Neuronal stem cell (in vitro differentiated cells): ENCODE measurements at regions not wholly inside any gene's neighbourhood (a gene's known extent, or its start where the extent isn't known, plus 50 kb on each side); places are given as distances from the start of the nearest gene placed in this dataset.

Source experiments
- DNase-seq: peaks from one replicate; pipeline ENCODE4 v3.0.0-alpha.2; 2013; ENCODE audit warnings: low spot score
- H2AFZ ChIP-seq: one replicate; pipeline ENCODE4 v1.6.1; 2013; ENCODE audit warnings: mild to moderate bottlenecking, low read length, inconsistent platforms
- H2AK5ac ChIP-seq: 2 replicates; pipeline ENCODE4 v1.6.1; 2013; ENCODE audit warnings: low read depth, mild to moderate bottlenecking, inconsistent platforms, low read length, moderate library complexity, mixed read lengths
- H2BK120ac ChIP-seq: 2 replicates; pipeline ENCODE4 v1.6.1; 2013; ENCODE audit warnings: low read depth, mild to moderate bottlenecking, inconsistent platforms, low read length, moderate library complexity, mixed read lengths
- H2BK12ac ChIP-seq: one replicate; pipeline ENCODE4 v1.6.1; 2013; ENCODE audit warnings: low read length, inconsistent platforms
- H2BK15ac ChIP-seq: 2 replicates; pipeline ENCODE4 v1.6.1; 2013; ENCODE audit warnings: mild to moderate bottlenecking, low read length, inconsistent platforms, mixed read lengths
- H2BK5ac ChIP-seq: one replicate; pipeline ENCODE4 v1.6.1; 2013; ENCODE audit warnings: inconsistent platforms, mild to moderate bottlenecking, low read length, moderate library complexity
- H3K14ac ChIP-seq: one replicate; pipeline ENCODE4 v1.6.1; 2013; ENCODE audit warnings: low read length, inconsistent platforms
- H3K18ac ChIP-seq: 2 replicates; pipeline ENCODE4 v1.6.1; 2013; ENCODE audit warnings: low read length, inconsistent platforms
- H3K23ac ChIP-seq: 2 replicates; pipeline ENCODE4 v1.6.1; 2013; ENCODE audit warnings: low read depth, mild to moderate bottlenecking, mixed read lengths, low read length, inconsistent platforms; ENCODE audit not compliant: poor library complexity
- H3K27ac ChIP-seq: replicated peaks from 3 replicates; pipeline ENCODE4 v1.5.1; 2013; ENCODE audit warnings: low read length, inconsistent platforms
- H3K27me3 ChIP-seq, 3 experiments: 2 replicates each; pipeline ENCODE4 v1.6.1; 2013; ENCODE audit warnings: low read length in 3 of 3, mild to moderate bottlenecking in 2 of 3, inconsistent platforms in 1 of 3, low read depth in 1 of 3, mixed read lengths in 1 of 3, moderate library complexity in 1 of 3; ENCODE audit not compliant: control insufficient read depth in 3 of 3, insufficient read depth in 3 of 3
- H3K36me3 ChIP-seq, 2 donors: replicated peaks in 1 of 2; 2 replicates each; pipeline ENCODE4 v1.6.1; 2013; ENCODE audit warnings: low read length in 2 of 2; ENCODE audit not compliant: control insufficient read depth in 2 of 2, insufficient read depth in 2 of 2
- H3K4ac ChIP-seq: 2 replicates; pipeline ENCODE4 v1.6.1; 2013; ENCODE audit warnings: inconsistent platforms, mild to moderate bottlenecking, low read length, moderate library complexity
- H3K4me1 ChIP-seq, 2 donors: 1 replicate in 1 of 2; 2 replicates in 1 of 2; pipeline ENCODE4 v1.6.1; 2013; ENCODE audit warnings: low read length in 2 of 2, low read depth in 1 of 2; ENCODE audit not compliant: control insufficient read depth in 2 of 2, insufficient read depth in 1 of 2
- H3K4me2 ChIP-seq: one replicate; pipeline ENCODE4 v1.6.1; 2013; ENCODE audit warnings: mild to moderate bottlenecking, low read length, inconsistent platforms; ENCODE audit not compliant: insufficient read depth, poor library complexity, severe bottlenecking
- H3K4me3 ChIP-seq, 2 donors: 2 replicates each; pipeline ENCODE4 v1.5.1; 2013; ENCODE audit warnings: low read length in 2 of 2, mild to moderate bottlenecking in 2 of 2, inconsistent platforms in 1 of 2, moderate library complexity in 1 of 2
- H3K79me1 ChIP-seq: one replicate; pipeline ENCODE4 v1.6.1; 2013; ENCODE audit warnings: low read depth, mild to moderate bottlenecking, inconsistent platforms, low read length, moderate library complexity
- H3K9ac ChIP-seq: one replicate; pipeline ENCODE4 v1.6.1; 2013; ENCODE audit warnings: mild to moderate bottlenecking, low read depth, low read length, inconsistent platforms; ENCODE audit not compliant: poor library complexity
- H3K9me3 ChIP-seq, 2 donors: replicated peaks in 1 of 2; 2 replicates each; pipeline versions ENCODE3 to v1.6.1; 2013; ENCODE audit warnings: low read length in 2 of 2, mild to moderate bottlenecking in 2 of 2, inconsistent platforms in 1 of 2, low read depth in 1 of 2, mixed read lengths in 1 of 2, moderate library complexity in 1 of 2; ENCODE audit not compliant: control insufficient read depth in 2 of 2, insufficient read depth in 1 of 2
- H4K8ac ChIP-seq: one replicate; pipeline ENCODE4 v1.6.1; 2013; ENCODE audit warnings: low read depth, mild to moderate bottlenecking, inconsistent platforms, low read length, moderate library complexity
- H4K91ac ChIP-seq: one replicate; pipeline ENCODE4 v1.6.1; 2013; ENCODE audit warnings: low read length, low read depth, mild to moderate bottlenecking, inconsistent platforms; ENCODE audit not compliant: poor library complexity
- WGBS, 2 donors: extraction: QIAGEN DNeasy Blood & Tissue Kit; methylation state at CpG; one replicate each; pipeline ENCODE4 v1.1.7; 2013; ENCODE audit warnings: missing lambda C conversion rate in 2 of 2, mixed read lengths in 1 of 2; ENCODE audit not compliant: insufficient read length in 2 of 2, insufficient replicate concordance in 1 of 2; ENCODE audit errors: extremely low coverage in 2 of 2; 5-methylcytosine and 5-hydroxymethylcytosine counted together

GRCh38 chr2:215611609-215612386 is 175.9 kb upstream of the FN1 start:
- H3K4me1 ChIP-seq, result peaks cover 2 to 3% of the 10 kb centered on the region in 2 donors
- no peak overlapping the region for H2BK5ac ChIP-seq
- no peaks in the 10 kb centered on the region for H3K27me3 ChIP-seq
- H3K9ac ChIP-seq, result no peak overlapping the region
- H2BK120ac ChIP-seq, result no peak overlapping the region
- no peak overlapping the region for H3K27ac ChIP-seq
- H2AK5ac ChIP-seq, result no peak overlapping the region
- H3K4me3 ChIP-seq, result no peak overlapping the region
- no CpG with 5 or more reads among the region's 7 CpGs for WGBS, 2 donors
- H3K18ac ChIP-seq, result no peak overlapping the region
- peaks cover 2 to 5% of the 10 kb centered on the region in 2 donors for H3K9me3 ChIP-seq
- no peak overlapping the region for H2BK12ac ChIP-seq
- H3K4me2 ChIP-seq, result no peak overlapping the region
- H4K8ac ChIP-seq, result no peak overlapping the region
- H2AFZ ChIP-seq, result no peak overlapping the region
- no peak overlapping the region for H4K91ac ChIP-seq
- no peaks in the 10 kb centered on the region for H3K79me1 ChIP-seq
- no peak overlapping the region for H3K4ac ChIP-seq
- H3K14ac ChIP-seq, result no peak overlapping the region
- H2BK15ac ChIP-seq, result no peak overlapping the region
- no peaks in the 10 kb centered on the region for H3K36me3 ChIP-seq
- H3K23ac ChIP-seq, result no peak overlapping the region
- DNase-seq, result no peak

GRCh38 chr2:215609089-215610032 is 173.5 kb upstream of the FN1 start:
- Histone ChIP-seq H2BK15ac (no peak overlapping the region), H2BK120ac (no peak overlapping the region), H3K18ac (no peak overlapping the region), H3K23ac (no peak overlapping the region), H3K9ac (no peak overlapping the region), H3K27me3 (no peaks in the 10 kb centered on the region), H3K4me2 (no peak overlapping the region), H3K14ac (no peak overlapping the region), H2AFZ (no peak overlapping the region), H3K9me3 (no peaks in the 10 kb centered on the region), H4K91ac (no peak overlapping the region), H3K79me1 (no peaks in the 10 kb centered on the region), H3K27ac (no peak overlapping the region), H4K8ac (no peak overlapping the region), H3K4me1 (peaks cover 2 to 3% of the 10 kb centered on the region in 2 donors), H2BK12ac (no peak overlapping the region), H3K4ac (no peak overlapping the region), H2BK5ac (no peak overlapping the region), H2AK5ac (no peak overlapping the region), H3K4me3 (no peak overlapping the region), H3K36me3 (no peaks in the 10 kb centered on the region)
- WGBS, 2 donors, result no CpG with 5 or more reads among the region's 8 CpGs
- no peak for DNase-seq

- no peak overlapping the region for H3K27ac ChIP-seq
- DNase-seq, result no peak
- H3K36me3 ChIP-seq, result no peaks in the 10 kb centered on the region
These were observed 171.9 kb upstream of the FN1 start for GRCh38 chr2:215607766-215608165.

GRCh38 chr2:215606219-215606618 is 170.4 kb upstream of the FN1 start:
- Histone ChIP-seq H3K14ac (no peak overlapping the region), H2AK5ac (no peak overlapping the region), H2BK5ac (no peak overlapping the region), H3K4me2 (no peak overlapping the region), H4K8ac (no peak overlapping the region), H4K91ac (no peak overlapping the region), H3K4me3 (no peak overlapping the region), H2AFZ (no peak overlapping the region), H3K9ac (no peak overlapping the region), H3K36me3 (no peaks in the 10 kb centered on the region), H2BK12ac (no peak overlapping the region), H3K27me3 (no peaks in the 10 kb centered on the region), H3K4me1 (no peaks in the 10 kb centered on the region), H3K79me1 (no peaks in the 10 kb centered on the region), H3K4ac (no peak overlapping the region), H3K18ac (no peak overlapping the region), H3K9me3 (no peaks in the 10 kb centered on the region), H2BK15ac (no peak overlapping the region), H3K27ac (no peak overlapping the region), H2BK120ac (no peak overlapping the region), H3K23ac (no peak overlapping the region)
- no peak for DNase-seq
- no CpG with 5 or more reads among the region's 2 CpGs for WGBS, 2 donors

More at GRCh38 chr2:215607766-215608165, 171.9 kb upstream of the FN1 start:
- H2AFZ ChIP-seq, result no peak overlapping the region
- no peak overlapping the region for H2AK5ac ChIP-seq
- no peak overlapping the region for H3K18ac ChIP-seq
- no peaks in the 10 kb centered on the region for H3K79me1 ChIP-seq
- no CpG with 5 or more reads among the region's 1 CpG for WGBS, 2 donors
- H3K4me1 ChIP-seq, result no peaks in the 10 kb centered on the region
- no peak overlapping the region for H4K91ac ChIP-seq
- H3K9me3 ChIP-seq, result no peaks in the 10 kb centered on the region
- no peak overlapping the region for H2BK12ac ChIP-seq
- H3K23ac ChIP-seq, result no peak overlapping the region
- H3K4me2 ChIP-seq, result no peak overlapping the region
- no peak overlapping the region for H2BK5ac ChIP-seq
- H2BK15ac ChIP-seq, result no peak overlapping the region
- H3K14ac ChIP-seq, result no peak overlapping the region
- no peak overlapping the region for H3K4ac ChIP-seq
- H2BK120ac ChIP-seq, result no peak overlapping the region
- no peak overlapping the region for H3K9ac ChIP-seq
- H4K8ac ChIP-seq, result no peak overlapping the region
- H3K27me3 ChIP-seq, result no peaks in the 10 kb centered on the region
- no peak overlapping the region for H3K4me3 ChIP-seq
